GM18861 (cell line): ENCODE measurements at regions not wholly inside any gene's neighbourhood (a gene's known extent, or its start where the extent isn't known, plus 50 kb on each side); places are given as distances from the start of the nearest gene placed in this dataset.
"Not testable (repeated sequence)": the region's sequence is repeated elsewhere in the genome, so short reads cannot be mapped to it uniquely, and the experiment has no call there.

Source experiments
- ATAC-seq: cut with Tn5 transposase; IDR thresholded peaks from one replicate; pipeline ENCODE4 v1.9.1; 2021; ENCODE audit not compliant: unreplicated experiment

DNA sequence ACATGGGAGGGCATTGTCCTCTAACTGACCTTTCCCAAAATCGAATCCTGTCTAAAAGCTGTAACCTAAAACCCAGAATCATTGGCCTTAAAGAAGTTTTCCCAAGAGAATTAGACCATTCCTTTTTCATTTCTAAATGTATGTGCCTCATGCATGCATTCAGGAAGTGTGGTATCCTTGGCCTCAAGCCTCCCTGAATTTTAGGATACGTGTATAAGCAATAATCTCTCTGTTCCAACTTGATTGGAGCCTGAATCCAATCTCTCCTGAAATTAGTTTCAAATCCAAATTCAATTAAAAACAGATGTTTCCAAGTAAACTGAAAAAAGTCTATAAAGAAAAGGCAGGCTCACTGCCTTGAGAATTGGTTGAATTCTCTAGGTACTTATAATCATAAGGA lies 86.0 kb upstream of the VEPH1 start:
- ATAC-seq, result no peak

DNA sequence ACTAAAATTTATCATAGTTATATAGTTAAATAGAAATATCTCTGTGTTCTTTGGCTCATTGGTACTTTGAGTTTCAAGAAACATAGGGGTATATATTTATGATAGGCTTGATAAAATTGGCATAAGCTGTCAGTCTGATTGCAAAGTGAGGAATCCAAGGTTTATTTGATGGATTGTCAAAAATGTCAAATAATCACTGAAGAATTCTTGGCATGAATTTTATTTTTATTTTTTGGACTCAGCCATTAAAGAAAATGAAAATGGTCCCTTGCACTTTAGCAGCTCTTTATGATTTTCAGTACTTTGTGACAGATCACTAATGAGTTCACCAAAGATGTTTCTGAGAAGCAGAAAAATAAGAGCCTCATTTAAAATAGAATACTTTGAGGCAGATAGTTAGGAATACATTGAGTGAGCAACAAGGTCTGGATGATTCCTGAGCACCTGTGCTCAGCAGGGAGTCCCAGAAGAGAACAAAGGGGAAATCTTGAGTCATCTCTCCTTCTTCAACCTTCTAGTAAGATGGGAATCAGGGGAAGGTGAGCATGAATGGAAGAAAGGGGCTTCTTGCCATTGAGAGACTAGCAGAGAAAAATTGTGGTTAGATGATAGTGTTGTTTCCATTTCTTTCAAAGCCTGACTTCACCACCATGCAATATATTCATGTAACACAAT lies 85.3 kb upstream of the VEPH1 start:
- ATAC-seq, result no peak

DNA sequence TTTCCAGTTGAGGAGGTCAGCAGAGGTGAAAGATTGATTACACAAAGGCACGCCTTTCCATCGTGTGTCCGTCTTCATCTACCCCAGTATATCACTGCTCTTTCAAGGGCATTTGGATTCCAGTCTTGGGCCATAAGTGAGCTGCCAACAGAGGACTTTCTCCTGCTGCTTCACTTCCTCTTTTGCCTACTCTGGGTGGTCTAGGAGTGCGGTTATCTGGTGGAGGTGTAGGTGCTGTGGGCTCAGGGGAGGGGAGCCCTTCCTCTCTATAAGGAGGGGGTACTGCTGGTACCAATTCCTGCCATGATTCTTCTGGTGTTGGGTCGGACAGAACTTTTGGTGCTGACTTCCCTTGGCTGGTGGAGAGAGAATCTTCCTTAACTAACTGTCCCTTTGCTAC lies 83.1 kb upstream of the VEPH1 start:
- ATAC-seq, result no peak

DNA sequence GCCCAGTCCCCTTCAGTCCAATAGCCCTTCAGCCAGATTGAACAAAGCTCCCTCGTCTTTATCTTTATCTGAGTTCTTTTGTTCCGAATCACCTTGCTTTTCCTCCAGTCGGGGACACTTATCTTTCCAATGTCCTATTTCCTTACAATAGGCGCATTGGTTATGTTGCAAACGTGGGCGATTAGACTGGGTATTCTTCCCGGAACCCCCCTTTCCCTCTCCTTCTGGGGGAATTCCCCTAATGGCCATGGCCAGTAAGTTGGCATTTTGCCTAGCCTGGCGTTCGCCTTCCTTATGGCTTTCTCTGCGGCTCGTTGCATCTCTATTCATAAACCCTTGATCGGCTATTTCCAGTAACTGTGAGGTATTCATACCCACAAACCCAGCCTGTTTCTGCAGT lies 82.2 kb upstream of the VEPH1 start:
- no peak for ATAC-seq

DNA sequence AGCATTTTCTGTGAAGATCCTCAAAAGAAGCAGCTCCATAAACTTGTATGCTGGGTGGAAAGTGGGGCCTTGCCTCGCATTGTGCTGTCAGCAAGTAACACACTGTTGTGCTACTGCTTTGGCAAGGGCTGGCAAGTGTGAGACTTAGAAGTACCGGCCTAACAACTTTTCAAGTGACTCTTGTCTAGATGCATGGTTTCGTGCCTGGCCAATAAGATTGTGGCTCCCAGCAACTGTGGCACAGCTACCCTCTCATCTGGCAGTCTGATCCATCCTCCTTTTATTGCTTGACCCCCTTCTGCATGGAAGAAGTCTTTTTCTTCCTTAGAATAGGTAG lies 79.4 kb upstream of the VEPH1 start:
- ATAC-seq, result no peak

DNA sequence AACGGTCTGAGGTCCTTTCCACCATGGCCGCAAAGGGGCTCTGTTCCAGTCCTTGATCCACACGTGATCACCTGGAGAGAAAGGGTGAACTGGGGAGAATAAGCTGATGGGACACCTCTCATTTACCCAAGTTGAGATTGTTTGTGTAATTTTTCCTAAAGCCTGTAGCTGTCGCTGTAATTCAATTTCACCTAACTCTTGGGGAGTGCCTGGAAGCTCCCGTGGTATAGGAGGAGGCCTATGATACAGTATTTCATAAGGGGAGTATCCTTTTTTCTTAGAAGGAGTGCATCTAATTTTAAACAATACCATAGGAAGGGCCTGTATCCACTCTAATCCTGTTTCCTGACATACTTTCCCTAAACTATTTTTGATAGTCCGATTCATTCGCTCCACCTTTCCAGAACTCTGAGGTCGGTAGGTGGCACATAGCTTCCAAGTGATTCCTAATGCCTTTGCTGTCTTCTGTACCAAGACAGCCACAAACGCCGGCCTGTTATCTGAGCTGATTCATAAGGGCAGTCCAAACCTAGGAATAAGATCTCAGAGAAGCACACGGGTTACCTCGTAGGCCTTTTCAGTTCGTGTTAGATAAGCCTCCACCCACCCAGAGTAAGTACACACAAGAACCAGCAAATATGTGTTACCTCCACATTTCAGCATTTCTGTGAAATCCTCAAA lies 78.9 kb upstream of the VEPH1 start:
- not testable (repeated sequence) for ATAC-seq

DNA sequence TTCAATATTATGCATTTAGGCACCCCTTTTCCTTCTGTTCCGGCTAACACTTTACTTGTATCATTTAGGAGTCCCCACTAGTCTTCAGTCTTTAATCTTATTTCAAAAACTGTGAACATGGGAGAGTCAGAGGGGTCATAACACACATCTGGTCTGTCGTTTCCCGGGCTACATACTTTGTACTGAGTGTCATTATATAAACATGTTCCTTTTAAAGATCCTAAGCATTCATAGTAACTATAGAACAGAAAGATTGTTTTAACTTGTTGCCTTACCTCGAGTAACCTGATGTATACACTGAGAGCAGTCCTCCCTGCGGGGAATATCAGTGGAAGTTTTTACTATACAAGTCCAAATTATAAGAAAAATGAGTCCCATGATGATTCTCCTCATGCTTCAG lies 78.2 kb upstream of the VEPH1 start:
- ATAC-seq, result no peak

DNA sequence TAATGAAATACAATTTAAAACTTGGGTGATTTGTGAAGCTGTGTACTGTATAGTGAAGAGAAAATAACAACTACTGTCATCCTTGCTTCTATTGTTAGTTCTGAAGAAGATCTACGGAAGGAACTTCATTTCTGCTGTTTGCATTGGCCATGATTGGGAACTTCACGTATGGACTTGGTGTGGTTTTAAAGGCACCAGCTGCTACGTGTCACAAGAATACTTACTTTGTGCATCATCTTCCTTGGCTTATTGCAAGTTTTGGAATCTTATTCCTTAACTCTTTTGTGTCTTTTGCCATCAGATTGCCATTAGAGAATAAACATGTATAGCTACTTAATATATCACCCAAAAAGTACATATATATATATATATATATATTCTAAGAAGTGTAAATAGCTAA lies 75.0 kb upstream of the VEPH1 start:
- ATAC-seq, result no peak

DNA sequence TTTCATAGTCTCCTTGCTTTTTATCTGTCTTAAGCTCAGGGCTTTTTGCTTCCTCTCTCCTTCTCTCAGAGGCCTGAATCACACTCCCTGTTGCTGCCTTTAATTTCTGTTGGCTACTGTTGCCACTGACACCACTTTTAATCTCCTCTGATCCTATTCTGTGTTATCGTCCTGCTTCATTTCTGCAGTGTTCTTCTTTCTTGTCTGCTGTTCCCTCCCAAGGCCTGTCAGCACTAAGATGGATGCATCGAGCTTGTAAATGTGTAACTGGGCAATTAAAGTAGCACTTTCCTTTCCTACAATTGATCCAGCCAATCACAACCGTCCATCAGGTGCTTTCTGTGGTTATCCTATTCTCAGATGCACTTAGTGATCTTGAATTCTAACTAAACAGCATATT lies 71.3 kb upstream of the VEPH1 start:
- no peak for ATAC-seq

DNA sequence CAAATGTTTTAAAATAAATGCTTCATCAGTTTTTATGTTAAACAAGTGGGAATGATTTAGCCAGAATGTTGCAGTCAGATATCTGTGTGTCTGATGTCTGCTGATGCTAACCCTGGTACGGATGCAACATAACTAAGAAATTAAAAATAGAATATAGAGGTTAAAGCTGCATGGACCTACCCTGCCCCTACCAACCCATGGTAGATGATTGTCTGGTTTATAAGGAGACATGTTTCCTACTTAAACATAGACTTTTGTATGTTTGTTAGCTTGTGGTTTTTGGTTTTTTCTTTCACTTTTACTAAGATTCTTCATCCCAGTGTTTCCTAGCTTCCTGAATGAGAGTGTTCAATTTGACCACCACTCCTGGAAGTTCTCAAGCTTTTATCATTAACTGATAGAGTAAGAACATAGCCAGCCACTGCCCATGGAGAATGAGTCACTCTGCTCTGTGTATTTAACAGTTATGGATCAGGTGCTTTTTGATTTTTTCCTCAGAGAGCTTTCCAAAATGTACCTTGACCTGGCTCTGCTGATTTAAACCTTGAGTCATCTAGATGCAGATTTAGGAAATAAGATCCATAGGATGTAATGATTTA lies 70.7 kb upstream of the VEPH1 start:
- ATAC-seq, result no peak

DNA sequence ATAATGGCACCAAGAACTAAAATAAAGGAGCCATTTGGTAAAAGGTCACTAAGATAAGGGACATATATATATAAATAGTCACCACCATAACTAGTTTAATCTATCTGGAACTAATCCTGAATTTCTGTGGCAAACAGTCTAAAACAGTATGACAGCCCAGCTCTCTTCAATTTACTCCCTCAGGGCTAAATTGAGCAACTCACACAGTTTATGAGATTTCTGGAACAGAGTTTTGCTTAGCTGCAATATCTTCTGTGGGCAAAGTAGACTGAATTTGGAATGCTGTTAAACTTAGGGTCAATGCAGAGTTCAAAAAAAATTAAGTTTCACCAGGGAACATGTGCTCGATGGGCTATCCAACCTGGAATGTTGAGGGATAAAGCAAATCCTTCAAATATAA lies 70.1 kb upstream of the VEPH1 start:
- ATAC-seq, result no peak

DNA sequence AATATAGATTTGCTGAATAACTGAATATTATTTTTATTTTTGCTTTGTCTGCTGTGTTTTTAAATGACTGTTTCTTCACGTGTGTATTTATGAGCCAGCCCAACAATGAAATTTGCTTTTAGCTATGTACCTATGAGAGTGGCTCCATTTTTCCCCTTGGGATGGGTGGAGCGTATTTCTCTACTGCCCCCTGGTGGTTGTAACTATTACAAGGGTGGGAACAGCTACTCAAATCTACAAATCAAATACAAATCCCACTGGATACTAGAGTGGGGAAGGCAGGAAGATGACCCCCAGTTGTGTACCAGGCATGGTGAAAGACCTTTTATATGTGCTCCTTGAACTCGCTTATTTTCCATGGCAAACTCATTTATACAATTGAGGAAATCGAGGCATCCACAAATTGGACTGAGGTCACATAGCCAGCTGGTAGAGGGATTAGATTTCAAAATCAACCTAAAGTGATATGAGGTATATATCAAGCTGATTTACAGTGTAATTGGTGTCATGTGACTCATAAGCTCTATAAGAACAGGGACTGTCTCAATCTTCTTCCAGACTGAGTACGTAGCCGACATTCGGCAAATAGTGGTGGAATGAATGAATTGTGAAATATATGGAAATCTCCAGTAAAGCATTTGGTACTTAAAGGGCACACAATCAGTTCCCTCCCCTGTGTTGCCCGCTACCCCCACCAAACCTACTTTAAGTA lies 69.5 kb upstream of the VEPH1 start:
- no peak for ATAC-seq

DNA sequence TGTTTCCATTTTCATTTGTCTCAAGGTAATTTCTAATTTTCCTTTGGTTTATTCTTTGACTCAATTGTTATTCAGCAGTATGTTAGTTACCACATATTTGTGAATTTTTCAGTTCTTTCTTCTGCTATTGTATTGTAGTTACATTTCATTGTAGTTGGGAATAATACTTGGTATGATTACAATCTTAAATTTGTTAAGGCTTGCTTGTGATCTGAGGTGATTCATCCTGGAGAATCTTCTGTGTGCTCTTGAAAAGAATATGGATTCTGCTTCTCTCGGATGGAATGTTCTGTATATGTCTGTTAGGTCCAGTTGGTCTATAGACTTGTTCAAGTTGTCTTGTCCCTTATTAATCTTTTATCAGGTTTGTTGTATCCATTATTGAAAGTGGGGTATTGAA lies 63.4 kb upstream of the VEPH1 start:
- no peak for ATAC-seq

DNA sequence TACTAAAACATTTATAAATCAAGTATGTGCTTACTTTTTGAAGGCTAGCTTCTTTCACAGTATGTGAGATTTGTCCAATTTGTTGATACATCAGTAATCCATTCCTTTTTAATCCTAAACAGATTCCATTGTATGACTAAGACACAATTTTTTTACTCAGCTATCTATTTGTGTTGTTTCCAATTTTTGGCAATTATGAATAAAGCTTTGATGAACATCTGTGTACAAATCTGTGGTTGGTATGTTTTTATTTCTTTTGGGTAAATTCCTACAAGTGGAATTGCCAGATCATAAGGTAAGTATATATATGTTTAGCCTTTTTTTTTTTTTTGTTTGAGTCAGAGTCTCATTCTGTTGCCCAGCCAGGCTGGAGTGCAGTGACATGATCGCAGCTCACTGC lies 56.2 kb upstream of the VEPH1 start:
- no peak for ATAC-seq
